ENCODE measurements at regions not wholly inside any gene's neighbourhood (a gene's known extent, or its start where the extent isn't known, plus 50 kb on each side); places are given as distances from the start of the nearest gene placed in this dataset.

DNA sequence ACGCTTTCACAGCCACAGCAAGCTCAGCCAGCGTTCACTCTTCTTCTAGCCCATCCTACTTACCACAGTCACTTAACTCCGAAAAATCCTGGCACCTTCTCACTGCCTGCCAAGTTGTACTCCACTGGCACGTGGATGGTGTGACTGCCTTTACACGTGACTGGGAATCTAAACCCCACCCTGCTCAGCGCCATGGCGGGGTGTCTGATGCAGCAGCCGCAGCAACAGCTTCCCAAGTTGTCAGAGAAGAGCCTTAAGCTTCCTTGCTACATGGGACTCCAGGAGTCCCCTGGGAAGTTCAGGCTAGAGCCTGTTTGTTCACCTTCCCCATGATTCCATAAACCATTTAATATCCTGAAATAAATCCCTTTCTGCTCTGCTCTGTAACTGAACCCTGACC, 61.9 kb upstream of the FOXC1 start:
- WGBS, 4 donors: 81 to 91% (median 89%) methylated on average over 5 to 8 of the region's 8 CpGs
- Histone ChIP-seq H3K9me3 (replicated peaks in 1 of 3) (no peaks in the 10 kb centered on the region), H3K27ac (no peak overlapping the region), H3K4me1 (replicated peaks in 1 of 2) (no peaks in the 10 kb centered on the region), H3K4me3 (no peak overlapping the region), H3K27me3 (no peaks in the 10 kb centered on the region), H3K36me3 (replicated peaks in 1 of 2) (no peaks in the 10 kb centered on the region)
- no peak for DNase-seq
- intact Hi-C loops (cut with DNase I): no loop called here
- no peak for TF ChIP-seq POLR2A (IDR thresholded peaks at IDR 0.05)
- TF ChIP-seq, protein P1, sequence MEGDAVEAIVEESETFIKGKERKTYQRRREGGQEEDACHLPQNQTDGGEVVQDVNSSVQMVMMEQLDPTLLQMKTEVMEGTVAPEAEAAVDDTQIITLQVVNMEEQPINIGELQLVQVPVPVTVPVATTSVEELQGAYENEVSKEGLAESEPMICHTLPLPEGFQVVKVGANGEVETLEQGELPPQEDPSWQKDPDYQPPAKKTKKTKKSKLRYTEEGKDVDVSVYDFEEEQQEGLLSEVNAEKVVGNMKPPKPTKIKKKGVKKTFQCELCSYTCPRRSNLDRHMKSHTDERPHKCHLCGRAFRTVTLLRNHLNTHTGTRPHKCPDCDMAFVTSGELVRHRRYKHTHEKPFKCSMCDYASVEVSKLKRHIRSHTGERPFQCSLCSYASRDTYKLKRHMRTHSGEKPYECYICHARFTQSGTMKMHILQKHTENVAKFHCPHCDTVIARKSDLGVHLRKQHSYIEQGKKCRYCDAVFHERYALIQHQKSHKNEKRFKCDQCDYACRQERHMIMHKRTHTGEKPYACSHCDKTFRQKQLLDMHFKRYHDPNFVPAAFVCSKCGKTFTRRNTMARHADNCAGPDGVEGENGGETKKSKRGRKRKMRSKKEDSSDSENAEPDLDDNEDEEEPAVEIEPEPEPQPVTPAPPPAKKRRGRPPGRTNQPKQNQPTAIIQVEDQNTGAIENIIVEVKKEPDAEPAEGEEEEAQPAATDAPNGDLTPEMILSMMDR (IDR thresholded peaks at IDR 0.05): no peak

DNA sequence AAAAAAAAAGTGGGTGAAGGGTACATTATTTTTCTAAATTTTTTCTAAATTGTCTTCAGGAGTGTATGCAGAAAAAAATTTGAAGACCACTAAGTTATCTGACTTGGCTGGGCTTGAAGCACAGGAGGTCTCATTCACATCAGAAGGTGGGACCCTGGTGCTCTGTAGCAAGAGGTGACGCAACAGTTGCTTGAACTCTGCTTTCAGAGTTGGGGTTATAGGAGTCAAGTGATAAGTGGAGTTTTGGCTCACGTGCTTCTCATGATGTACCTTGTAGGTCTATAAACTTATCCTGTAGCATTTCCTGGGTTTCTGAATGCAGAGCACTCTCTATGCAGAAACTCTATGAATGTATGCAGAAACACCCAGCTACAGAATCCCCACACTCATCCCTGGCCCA, 58.5 kb upstream of the FOXC1 start:
- no peak overlapping the region for H3K4me3 ChIP-seq
- WGBS, 4 donors: 79 to 97% (median 91%) methylated on average over 2 of the region's 2 CpGs
- no peaks in the 10 kb centered on the region for H3K4me1 ChIP-seq (replicated peaks in 1 of 2)
- intact Hi-C loops (cut with DNase I): no loop called here
- H3K27ac ChIP-seq: no peak overlapping the region
- DNase-seq: no peak
- no peaks in the 10 kb centered on the region for H3K36me3 ChIP-seq (replicated peaks in 1 of 2)
- H3K9me3 ChIP-seq (replicated peaks in 1 of 3): no peaks in the 10 kb centered on the region
- peaks cover 5% of the 10 kb centered on the region for H3K27me3 ChIP-seq
- no peak for TF ChIP-seq POLR2A (IDR thresholded peaks at IDR 0.05)
- TF ChIP-seq, protein P1 (IDR thresholded peaks at IDR 0.05): no peak

DNA sequence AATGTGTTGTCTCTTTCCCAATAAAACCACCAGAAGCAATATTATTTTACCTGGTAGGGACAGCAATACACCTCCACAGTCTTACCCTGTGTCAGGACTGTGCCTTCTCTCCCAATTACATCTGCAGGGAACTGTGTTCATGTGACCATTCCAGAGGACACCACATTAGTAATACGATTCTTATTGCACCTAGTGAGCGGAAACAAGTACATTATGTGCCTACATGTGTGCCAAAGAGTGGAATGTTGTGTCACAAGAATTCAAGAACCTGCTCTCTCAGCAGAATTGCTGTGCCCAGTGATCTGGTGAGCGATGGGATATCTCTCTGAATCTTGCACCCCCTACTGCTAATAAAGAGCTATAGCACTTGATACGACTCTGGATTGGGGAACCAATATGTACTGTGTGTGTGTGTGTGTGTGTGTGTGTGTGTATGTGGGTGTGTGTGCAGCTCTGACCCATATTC, 57.4 kb upstream of the FOXC1 start:
- H3K27me3 ChIP-seq: peaks cover 5% of the 10 kb centered on the region
- no peak for TF ChIP-seq POLR2A (IDR thresholded peaks at IDR 0.05)
- TF ChIP-seq, protein P1 (IDR thresholded peaks at IDR 0.05): peak in 1 of 6 experiments; percentile 13
- H3K4me1 ChIP-seq (replicated peaks in 1 of 2): no peaks in the 10 kb centered on the region
- no peak overlapping the region for H3K27ac ChIP-seq
- WGBS, 4 donors: 54 to 70% (median 61%) methylated on average over 4 of the region's 4 CpGs
- no peaks in the 10 kb centered on the region for H3K36me3 ChIP-seq (replicated peaks in 1 of 2)
- H3K4me3 ChIP-seq: no peak overlapping the region
- H3K9me3 ChIP-seq (replicated peaks in 1 of 3): no peaks in the 10 kb centered on the region
- no peak for DNase-seq
- intact Hi-C loops (cut with DNase I): no loop called here

DNA sequence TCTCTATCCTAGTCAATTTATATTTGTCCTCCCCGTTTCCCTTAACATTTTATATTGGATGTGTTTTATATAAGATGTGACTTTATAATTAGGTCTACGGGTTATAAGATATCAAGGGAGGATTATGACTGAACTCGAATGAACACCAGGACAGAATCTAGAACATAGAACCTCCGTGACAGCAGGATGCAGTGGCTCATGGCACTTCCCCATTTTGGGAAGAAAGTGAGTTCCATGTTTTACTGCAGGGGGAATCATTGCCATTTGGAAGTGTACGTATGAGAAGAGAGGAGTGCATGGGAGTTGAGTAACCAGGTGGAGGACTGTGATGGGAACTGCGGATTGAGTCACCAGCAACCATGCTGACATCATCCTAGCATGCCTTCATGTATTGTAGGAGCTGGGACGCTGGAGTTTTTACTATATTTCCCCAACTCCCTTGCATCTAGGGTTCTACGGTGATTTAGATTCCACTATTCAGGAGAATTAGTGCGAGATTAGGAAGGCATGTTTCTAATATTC, 56.1 kb upstream of the FOXC1 start:
- H3K27me3 ChIP-seq: peaks cover 5% of the 10 kb centered on the region
- H3K27ac ChIP-seq: no peak overlapping the region
- H3K9me3 ChIP-seq (replicated peaks in 1 of 3): no peaks in the 10 kb centered on the region
- H3K4me1 ChIP-seq (replicated peaks in 1 of 2): no peaks in the 10 kb centered on the region
- WGBS, 4 donors: 74 to 88% (median 83%) methylated on average over 9 of the region's 9 CpGs
- TF ChIP-seq, protein P1 (IDR thresholded peaks at IDR 0.05): no peak
- TF ChIP-seq POLR2A (IDR thresholded peaks at IDR 0.05): no peak
- intact Hi-C loops (cut with DNase I): no loop called here
- no peak for DNase-seq
- no peaks in the 10 kb centered on the region for H3K36me3 ChIP-seq (replicated peaks in 1 of 2)
- H3K4me3 ChIP-seq: no peak overlapping the region

All from adrenal gland (tissue), 9 donors.